GM12873 (cell line): ENCODE measurements at regions not wholly inside any gene's neighbourhood (a gene's known extent, or its start where the extent isn't known, plus 50 kb on each side); places are given as distances from the start of the nearest gene placed in this dataset.

Experiments
- TF ChIP-seq, protein P1 (sequence below): IDR thresholded peaks from 2 replicates; pipeline ENCODE4 v1.5.1; 2012; ENCODE audit warnings: low read depth, mild to moderate bottlenecking, moderate library complexity, low read length, control low read depth; ENCODE audit not compliant: insufficient read depth; ENCODE audit errors: missing control alignments

DNA sequence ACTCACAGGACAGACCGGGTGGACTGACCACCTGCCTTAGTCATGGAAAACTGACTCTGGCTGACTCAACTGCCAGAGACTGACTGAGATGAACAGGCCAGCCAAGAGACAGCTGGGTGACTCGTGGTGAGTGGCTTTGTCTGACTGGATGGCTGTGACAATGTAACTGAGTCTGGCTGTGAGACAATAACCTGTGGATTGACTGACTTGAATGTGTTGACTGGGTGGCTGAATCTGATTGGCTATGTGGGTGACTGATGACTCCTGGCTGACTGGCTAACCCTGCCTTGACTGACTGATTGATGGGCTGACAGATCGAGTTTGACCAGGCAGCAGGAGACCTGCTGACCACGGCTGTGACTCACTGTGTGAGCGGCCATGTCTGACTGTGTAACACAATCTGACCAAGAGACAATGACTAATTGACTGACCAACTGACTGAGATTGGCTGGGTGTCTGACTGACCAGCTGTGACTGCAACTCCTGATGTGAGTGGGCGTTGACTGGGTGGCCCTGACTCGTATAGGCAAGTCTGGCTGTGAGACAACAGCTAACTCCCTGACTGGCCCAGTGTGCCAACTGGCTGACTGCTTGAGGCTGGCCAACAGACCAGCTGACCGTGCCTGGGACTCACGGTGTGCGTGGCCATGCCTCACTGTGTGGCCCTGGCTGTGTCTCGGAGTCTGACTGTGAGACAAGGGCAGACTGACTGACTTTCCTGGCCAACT is 509.1 kb downstream of the SHQ1 start:
- TF ChIP-seq, protein P1, sequence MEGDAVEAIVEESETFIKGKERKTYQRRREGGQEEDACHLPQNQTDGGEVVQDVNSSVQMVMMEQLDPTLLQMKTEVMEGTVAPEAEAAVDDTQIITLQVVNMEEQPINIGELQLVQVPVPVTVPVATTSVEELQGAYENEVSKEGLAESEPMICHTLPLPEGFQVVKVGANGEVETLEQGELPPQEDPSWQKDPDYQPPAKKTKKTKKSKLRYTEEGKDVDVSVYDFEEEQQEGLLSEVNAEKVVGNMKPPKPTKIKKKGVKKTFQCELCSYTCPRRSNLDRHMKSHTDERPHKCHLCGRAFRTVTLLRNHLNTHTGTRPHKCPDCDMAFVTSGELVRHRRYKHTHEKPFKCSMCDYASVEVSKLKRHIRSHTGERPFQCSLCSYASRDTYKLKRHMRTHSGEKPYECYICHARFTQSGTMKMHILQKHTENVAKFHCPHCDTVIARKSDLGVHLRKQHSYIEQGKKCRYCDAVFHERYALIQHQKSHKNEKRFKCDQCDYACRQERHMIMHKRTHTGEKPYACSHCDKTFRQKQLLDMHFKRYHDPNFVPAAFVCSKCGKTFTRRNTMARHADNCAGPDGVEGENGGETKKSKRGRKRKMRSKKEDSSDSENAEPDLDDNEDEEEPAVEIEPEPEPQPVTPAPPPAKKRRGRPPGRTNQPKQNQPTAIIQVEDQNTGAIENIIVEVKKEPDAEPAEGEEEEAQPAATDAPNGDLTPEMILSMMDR = no peak

DNA sequence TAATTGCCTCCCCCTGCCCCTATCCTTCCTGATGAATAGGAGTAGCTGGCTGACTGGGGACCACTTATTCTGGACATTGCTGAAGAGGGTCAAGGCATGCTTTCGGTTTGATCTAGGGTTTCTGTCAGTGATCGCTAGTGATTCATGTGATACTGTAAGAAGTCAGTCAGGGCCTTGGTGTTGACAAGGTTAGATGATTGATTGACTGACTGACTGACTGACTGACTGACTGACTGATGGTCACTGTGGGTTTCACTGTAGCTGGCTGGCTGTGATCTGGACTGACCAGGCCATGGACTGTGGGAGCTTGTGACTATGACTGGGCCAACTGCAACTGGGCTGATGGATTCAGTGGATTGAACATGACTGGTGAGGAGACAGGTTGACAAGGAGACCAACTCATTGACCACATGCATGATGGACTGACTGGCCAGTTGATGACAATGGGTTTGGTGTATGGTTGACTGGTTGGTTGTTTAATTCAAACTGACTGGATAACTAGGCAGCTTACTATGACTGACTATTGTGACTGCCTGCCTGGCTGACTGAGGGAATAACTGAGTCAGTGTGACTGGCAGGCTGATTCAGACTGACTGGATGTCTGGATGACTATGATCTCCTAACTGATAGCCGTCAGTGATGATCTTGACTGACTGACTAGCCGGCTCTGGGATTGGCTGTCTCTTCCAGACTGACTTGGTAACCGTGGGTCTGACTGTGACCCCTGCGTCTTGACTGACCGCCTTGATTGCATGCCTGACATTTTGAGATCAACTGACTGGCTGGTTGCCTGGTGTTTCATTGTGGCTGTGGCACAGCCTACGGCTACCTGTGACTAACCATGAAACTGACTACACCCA is 509.9 kb downstream of the SHQ1 start:
- TF ChIP-seq, protein P1 = no peak

DNA sequence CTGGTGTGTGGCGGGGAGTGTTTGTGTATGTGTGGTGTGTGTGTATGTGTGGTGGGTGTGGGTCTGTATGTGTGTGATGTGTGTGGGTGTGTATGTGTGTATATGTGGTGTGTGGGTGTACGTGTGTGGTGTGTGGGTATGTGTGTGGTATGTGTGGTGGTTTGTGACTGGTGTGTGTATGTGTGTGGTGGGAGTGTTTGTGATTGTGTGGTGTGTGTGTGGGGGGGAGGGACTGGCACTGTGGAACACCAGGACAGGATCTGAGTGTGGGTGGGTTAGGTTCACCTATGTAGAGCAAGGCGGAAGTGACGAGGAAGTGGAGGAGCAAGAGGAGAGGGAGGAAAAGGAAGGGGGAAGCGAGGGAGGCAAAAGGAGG is 510.8 kb downstream of the SHQ1 start:
- TF ChIP-seq, protein P1 = no peak

DNA sequence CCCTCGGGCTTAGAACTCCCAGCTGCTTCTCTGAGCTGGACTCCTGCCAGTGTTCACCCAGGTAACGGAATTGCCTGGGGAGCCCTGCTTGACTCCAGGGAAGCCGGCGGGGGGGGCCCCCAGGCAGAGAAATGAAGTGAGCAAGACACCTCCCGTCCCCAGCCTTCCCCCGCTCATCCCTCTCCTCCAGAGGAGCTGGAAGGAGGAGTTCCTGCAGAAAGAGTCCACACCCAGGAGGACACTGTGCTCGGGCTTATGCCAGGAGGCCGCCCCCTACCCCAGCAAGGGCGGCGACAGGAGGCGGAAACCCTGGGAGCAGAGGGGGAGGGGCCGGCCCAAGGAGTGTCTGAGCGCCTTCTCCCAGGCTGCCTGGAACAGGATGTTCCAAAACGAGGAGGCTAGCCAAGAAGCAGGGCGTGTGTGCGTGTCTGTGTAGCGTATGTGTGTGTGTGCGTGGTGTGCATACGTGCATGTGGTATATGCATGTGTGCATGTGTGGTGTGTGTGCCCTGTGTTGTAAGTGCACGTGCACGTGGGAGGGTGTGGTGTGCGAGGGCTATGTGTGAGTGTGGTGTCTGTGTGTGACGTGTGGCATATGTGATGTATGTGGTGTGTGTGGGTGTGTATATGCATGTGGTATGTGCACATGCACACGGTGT is 511.3 kb downstream of the SHQ1 start:
- TF ChIP-seq, protein P1 = no peak

DNA sequence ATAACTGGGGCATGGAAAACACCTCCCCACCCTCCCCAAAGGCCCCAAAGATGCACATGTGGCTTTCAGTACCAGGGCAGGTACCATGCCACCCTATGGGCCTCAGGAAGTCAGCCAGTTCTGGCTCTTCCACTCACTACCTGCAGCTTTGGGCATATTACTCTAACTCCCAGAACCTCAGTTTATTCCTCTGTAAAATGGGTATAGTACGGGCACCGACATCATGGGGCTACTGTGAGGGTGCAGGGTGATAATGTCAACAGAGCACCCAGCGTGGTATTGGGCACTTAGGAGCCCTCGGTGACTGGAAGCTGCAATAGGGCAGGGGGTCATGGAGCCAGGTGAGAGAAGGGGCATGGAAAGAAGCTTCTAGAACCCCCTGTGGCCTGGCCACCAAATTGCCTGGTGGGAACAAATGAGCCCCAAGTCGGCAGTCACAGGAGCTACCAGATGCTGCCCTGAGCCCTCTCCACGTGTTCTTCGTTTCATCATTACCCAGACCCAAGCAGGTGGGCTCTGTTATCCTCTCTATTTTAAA is 512.1 kb downstream of the SHQ1 start:
- TF ChIP-seq, protein P1 = no peak

DNA sequence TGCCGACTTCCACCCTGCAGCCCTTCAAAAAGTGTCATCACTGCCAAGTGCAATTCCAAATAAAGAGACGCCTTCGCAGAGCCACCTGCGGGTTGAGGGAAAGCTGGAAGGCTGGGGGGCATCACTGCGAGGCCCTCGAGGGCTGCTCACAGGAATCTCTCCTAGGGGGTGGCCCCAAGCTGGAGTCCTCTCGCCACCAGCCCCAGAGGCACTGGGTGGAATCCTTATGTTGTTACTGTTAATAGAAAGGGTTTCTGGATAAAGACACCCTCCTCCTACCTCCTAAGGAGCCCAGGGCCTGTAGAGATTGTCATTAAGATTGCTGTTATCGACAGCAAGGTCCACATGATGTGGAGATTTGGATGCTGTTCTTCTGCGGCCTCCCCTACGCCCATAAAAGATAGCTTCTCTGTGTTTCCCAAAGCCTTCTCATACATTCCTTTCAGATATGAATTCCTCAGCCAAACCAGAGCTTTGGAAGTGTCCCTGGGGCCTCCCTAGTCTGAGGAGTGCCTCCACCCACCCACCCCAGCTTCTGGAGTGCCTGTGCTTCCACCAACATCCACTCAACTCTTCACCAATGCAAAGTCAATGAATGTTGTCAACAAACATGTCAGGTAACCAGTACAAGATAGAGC is 512.7 kb downstream of the SHQ1 start:
- TF ChIP-seq, protein P1 = no peak
